GM23248 (cell line): ENCODE measurements at regions not wholly inside any gene's neighbourhood (a gene's known extent, or its start where the extent isn't known, plus 50 kb on each side); places are given as distances from the start of the nearest gene placed in this dataset.

Experiments
- DNase-seq: peaks from one replicate; pipeline ENCODE4 v3.0.0-alpha.2; 2015
- H2AFZ ChIP-seq: fragments of 200-600 bp; sonication (generic); 2 replicates; pipeline ENCODE4 v1.6.1; 2016; ENCODE audit warnings: antibody characterized with exemption
- H3F3A ChIP-seq: fragments of 200-600 bp; sonication (generic); 2 replicates; pipeline ENCODE4 v1.6.1; 2016; ENCODE audit warnings: mild to moderate bottlenecking, antibody characterized with exemption, mixed run types; ENCODE audit not compliant: insufficient read depth
- H3K27ac ChIP-seq: fragments of 200-600 bp; sonication (generic); 2 replicates; pipeline ENCODE4 v1.5.1; 2016; ENCODE audit warnings: mild to moderate bottlenecking
- H3K27me3 ChIP-seq: fragments of 200-600 bp; sonication (generic); replicated peaks from 2 replicates; pipeline ENCODE4 v1.6.1; 2016; ENCODE audit warnings: mild to moderate bottlenecking; ENCODE audit not compliant: insufficient read depth
- H3K36me3 ChIP-seq: fragments of 200-600 bp; sonication (generic); 2 replicates; pipeline ENCODE4 v1.6.1; 2016; ENCODE audit warnings: low read depth, mild to moderate bottlenecking
- H3K4me1 ChIP-seq: fragments of 200-600 bp; sonication (generic); 2 replicates; pipeline ENCODE4 v1.6.1; 2016; ENCODE audit warnings: mild to moderate bottlenecking; ENCODE audit not compliant: insufficient read depth
- H3K4me2 ChIP-seq: fragments of 200-600 bp; sonication (generic); one replicate; pipeline ENCODE4 v1.6.1; 2016; ENCODE audit warnings: mild to moderate bottlenecking; ENCODE audit not compliant: unreplicated experiment
- H3K4me3 ChIP-seq: fragments of 200-600 bp; sonication (generic); 2 replicates; pipeline ENCODE4 v1.5.1; 2016; ENCODE audit warnings: mild to moderate bottlenecking
- H3K79me2 ChIP-seq: fragments of 200-600 bp; sonication (generic); 2 replicates; pipeline ENCODE4 v1.6.1; 2016; ENCODE audit warnings: mild to moderate bottlenecking; ENCODE audit not compliant: insufficient read depth
- H3K9ac ChIP-seq: fragments of 200-600 bp; sonication (generic); 2 replicates; pipeline ENCODE4 v1.6.1; 2016; ENCODE audit warnings: mild to moderate bottlenecking
- H3K9me2 ChIP-seq: fragments of 200-600 bp; sonication (generic); 2 replicates; pipeline ENCODE4 v1.6.1; 2016; ENCODE audit warnings: mixed run types, mild to moderate bottlenecking, moderate library complexity; ENCODE audit not compliant: insufficient read depth
- H3K9me3 ChIP-seq: fragments of 200-600 bp; sonication (generic); one replicate; pipeline ENCODE4 v1.6.1; 2017; ENCODE audit warnings: low read depth
- H4K20me1 ChIP-seq: fragments of 200-600 bp; sonication (generic); 2 replicates; pipeline ENCODE4 v1.6.0; 2016; ENCODE audit not compliant: insufficient read depth
- EZH2 ChIP-seq: fragments of 200-600 bp; sonication (generic); IDR thresholded peaks from 2 replicates; pipeline ENCODE4 v1.6.1; 2018; ENCODE audit warnings: antibody characterized with exemption, mild to moderate bottlenecking; ENCODE audit not compliant: insufficient read depth, poor library complexity, severe bottlenecking
- EZH2phosphoT487 ChIP-seq: fragments of 200-600 bp; sonication (generic); IDR thresholded peaks from 2 replicates; pipeline ENCODE4 v1.6.1; 2018; ENCODE audit warnings: antibody characterized with exemption, moderate library complexity, mild to moderate bottlenecking, low read depth; ENCODE audit not compliant: insufficient read depth
- WGBS, 2 experiments: methylation state at CpG; one replicate each; pipeline ENCODE4 v1.1.6; 2015 to 2017; ENCODE audit warnings: low lambda C conversion rate in 2 of 2, low coverage in 1 of 2; ENCODE audit errors: missing lambda C conversion rate in 2 of 2; 5-methylcytosine and 5-hydroxymethylcytosine counted together
- in situ Hi-C: fragments of 300-500 bp; cut with MboI; formaldehyde crosslinking; loops from 2 replicates; pipeline ENCODE4 v1.15.0; 2020

GRCh38 chr16:80263848-80264694, 276.7 kb upstream of the DYNLRB2 start:
- DNase-seq, result no peak
- H3K27me3 ChIP-seq, result no peaks in the 10 kb centered on the region
- H3K9ac ChIP-seq, result no peak overlapping the region
- in situ Hi-C loops, result no loop called here
- no peaks in the 10 kb centered on the region for H4K20me1 ChIP-seq
- H3K36me3 ChIP-seq, result no peaks in the 10 kb centered on the region
- H3K27ac ChIP-seq, result no peak overlapping the region
- no peaks in the 10 kb centered on the region for H3K9me2 ChIP-seq
- no peaks in the 10 kb centered on the region for H3K79me2 ChIP-seq
- H2AFZ ChIP-seq, result no peak overlapping the region
- no peak overlapping the region for H3K4me3 ChIP-seq
- WGBS, 2 experiments, result 89 to 92% methylated on average over 6 of the region's 6 CpGs
- no peaks in the 10 kb centered on the region for H3F3A ChIP-seq
- H3K4me2 ChIP-seq, result no peak overlapping the region
- H3K9me3 ChIP-seq, result no peaks in the 10 kb centered on the region
- H3K4me1 ChIP-seq, result peaks cover 5% of the 10 kb centered on the region; the same call in 1 of the 2 replicates
- TF ChIP-seq EZH2phosphoT487, result no peak
- no peak for TF ChIP-seq EZH2

- Histone ChIP-seq H3K79me2 (no peaks in the 10 kb centered on the region), H4K20me1 (no peaks in the 10 kb centered on the region), H3F3A (no peaks in the 10 kb centered on the region), H3K9ac (no peak overlapping the region), H3K4me1 (no peaks in the 10 kb centered on the region), H3K4me3 (no peak overlapping the region), H3K27ac (no peak overlapping the region), H3K9me3 (no peaks in the 10 kb centered on the region), H3K4me2 (no peak overlapping the region), H3K9me2 (no peaks in the 10 kb centered on the region), H3K27me3 (no peaks in the 10 kb centered on the region), H2AFZ (no peak overlapping the region), H3K36me3 (no peaks in the 10 kb centered on the region)
- DNase-seq, result no peak
- TF ChIP-seq EZH2 (no peak), EZH2phosphoT487 (no peak)
- in situ Hi-C loops, result no loop called here
- 50 to 51% methylated on average over 4 of the region's 4 CpGs for WGBS, 2 experiments
Observed at GRCh38 chr16:80263181-80263823, 277.5 kb upstream of the DYNLRB2 start.

DNA sequence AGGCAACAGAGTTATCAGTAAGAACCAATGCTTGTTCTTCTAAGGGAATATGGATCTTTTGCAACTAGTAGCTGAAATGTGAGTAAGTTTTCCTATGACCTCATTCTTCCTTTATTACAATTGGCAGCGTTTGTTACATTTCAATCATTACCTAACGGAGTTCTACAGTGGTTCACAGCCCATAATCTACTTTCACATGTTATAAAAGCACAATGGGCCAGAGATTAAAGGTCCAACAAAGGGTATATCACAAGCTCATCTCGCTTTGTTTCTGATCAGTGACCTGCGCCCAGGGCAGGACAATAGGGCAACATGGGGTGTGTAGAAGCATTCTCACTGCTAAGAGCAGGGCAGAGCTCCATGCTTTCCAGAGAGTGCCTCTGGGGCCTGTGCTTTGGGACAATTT, 279.9 kb upstream of the DYNLRB2 start:
- Histone ChIP-seq H3K9me2 (0 out of 2 replicates have a peak, but pooled peaks cover 7% of the 10 kb centered on the region), H3K36me3 (no peaks in the 10 kb centered on the region), H4K20me1 (no peaks in the 10 kb centered on the region), H3K4me3 (no peak overlapping the region), H2AFZ (no peak overlapping the region), H3K4me1 (no peaks in the 10 kb centered on the region), H3K9ac (no peak overlapping the region), H3K79me2 (no peaks in the 10 kb centered on the region), H3K27me3 (no peaks in the 10 kb centered on the region), H3K9me3 (no peaks in the 10 kb centered on the region), H3K27ac (no peak overlapping the region), H3F3A (no peaks in the 10 kb centered on the region), H3K4me2 (no peak overlapping the region)
- DNase-seq, result peak; percentile 36
- 64 to 70% methylated on average over 4 of the region's 4 CpGs for WGBS, 2 experiments
- TF ChIP-seq EZH2phosphoT487 (no peak), EZH2 (no peak)
- in situ Hi-C loops, result no loop called here

- no peaks in the 10 kb centered on the region for H3K36me3 ChIP-seq
- 0 out of 2 replicates have a peak, but pooled peaks cover 7% of the 10 kb centered on the region for H3K9me2 ChIP-seq
- no peak overlapping the region for H2AFZ ChIP-seq
- no peaks in the 10 kb centered on the region for H3F3A ChIP-seq
- no peaks in the 10 kb centered on the region for H3K79me2 ChIP-seq
- no peak overlapping the region for H3K27ac ChIP-seq
- H3K4me3 ChIP-seq, result no peak overlapping the region
- H3K27me3 ChIP-seq, result no peaks in the 10 kb centered on the region
- H3K9ac ChIP-seq, result no peak overlapping the region
- no peak overlapping the region for H3K4me2 ChIP-seq
- H4K20me1 ChIP-seq, result no peaks in the 10 kb centered on the region
- no peaks in the 10 kb centered on the region for H3K9me3 ChIP-seq
- in situ Hi-C loops, result no loop called here
- H3K4me1 ChIP-seq, result no peaks in the 10 kb centered on the region
- WGBS, 2 experiments, result 96 to 97% methylated on average over 6 of the region's 6 CpGs
- TF ChIP-seq EZH2, result no peak
- no peak for TF ChIP-seq EZH2phosphoT487
- no peak for DNase-seq
Observed at GRCh38 chr16:80259290-80259805, 281.4 kb upstream of the DYNLRB2 start.
